ENCODE measurements at regions not wholly inside any gene's neighbourhood (a gene's known extent, or its start where the extent isn't known, plus 50 kb on each side); places are given as distances from the start of the nearest gene placed in this dataset.
"Not testable (repeated sequence)": the region's sequence is repeated elsewhere in the genome, so short reads cannot be mapped to it uniquely, and the experiment has no call there.

GRCh38 chr4:81324594-81324993, 109.6 kb upstream of the PRKG2 start:
- WGBS (ENCODE audit: insufficient coverage), result no CpG with 5 or more reads among the region's 3 CpGs
- H3K9me3 ChIP-seq (replicated peaks; ENCODE audit: control insufficient read depth, low read depth, low read length); H3K4me1 ChIP-seq (ENCODE audit: control insufficient read depth, insufficient read depth, low read length); H3K36me3 ChIP-seq (ENCODE audit: control insufficient read depth, insufficient read depth, low read length); H3K4me3 ChIP-seq (ENCODE audit: low read length); H3K27me3 ChIP-seq (ENCODE audit: control insufficient read depth, insufficient read depth, low read length); H3K27ac ChIP-seq (ENCODE audit: low read length); DNase-seq: not testable (repeated sequence)

- no peak for DNase-seq
- Histone ChIP-seq H3K36me3 (ENCODE audit: control insufficient read depth, insufficient read depth, low read length) (no peaks in the 10 kb centered on the region), H3K27ac (ENCODE audit: low read length) (no peak overlapping the region), H3K4me3 (ENCODE audit: low read length) (no peak overlapping the region), H3K9me3 (replicated peaks; ENCODE audit: control insufficient read depth, low read depth, low read length) (peaks cover 3% of the 10 kb centered on the region), H3K4me1 (ENCODE audit: control insufficient read depth, insufficient read depth, low read length) (peaks cover under 1% of the 10 kb centered on the region), H3K27me3 (ENCODE audit: control insufficient read depth, insufficient read depth, low read length) (no peaks in the 10 kb centered on the region)
- 75% methylated on average over 1 of the region's 1 CpG for WGBS (ENCODE audit: insufficient coverage)
Observed at GRCh38 chr4:81319657-81320056, 104.6 kb upstream of the PRKG2 start.

- H3K36me3 ChIP-seq (ENCODE audit: control insufficient read depth, insufficient read depth, low read length), result no peaks in the 10 kb centered on the region
- H3K4me1 ChIP-seq (ENCODE audit: control insufficient read depth, insufficient read depth, low read length), result peaks cover 3% of the 10 kb centered on the region
- no CpG with 5 or more reads among the region's 3 CpGs for whole genome bisulfite sequencing (ENCODE audit: insufficient coverage)
- DNase-seq, result peak; percentile 10
- H3K9me3 ChIP-seq (replicated peaks; ENCODE audit: control insufficient read depth, low read depth, low read length), result no peaks in the 10 kb centered on the region
- no peaks in the 10 kb centered on the region for H3K27me3 ChIP-seq (ENCODE audit: control insufficient read depth, insufficient read depth, low read length)
- peak overlapping the region; percentile 38 for H3K27ac ChIP-seq (ENCODE audit: low read length)
- H3K4me3 ChIP-seq (ENCODE audit: low read length), result no peak overlapping the region
Observed at GRCh38 chr4:81314897-81315470, 100.0 kb upstream of the PRKG2 start.

- H3K36me3 ChIP-seq (ENCODE audit: control insufficient read depth, insufficient read depth, low read length), result no peaks in the 10 kb centered on the region
- H3K9me3 ChIP-seq (replicated peaks; ENCODE audit: control insufficient read depth, low read depth, low read length), result no peaks in the 10 kb centered on the region
- no peaks in the 10 kb centered on the region for H3K27me3 ChIP-seq (ENCODE audit: control insufficient read depth, insufficient read depth, low read length)
- no CpG with 5 or more reads among the region's 6 CpGs for WGBS (ENCODE audit: insufficient coverage)
- peak; percentile 57 for DNase-seq
- no peak overlapping the region for H3K4me3 ChIP-seq (ENCODE audit: low read length)
- peaks cover 3% of the 10 kb centered on the region for H3K4me1 ChIP-seq (ENCODE audit: control insufficient read depth, insufficient read depth, low read length)
- no peak overlapping the region for H3K27ac ChIP-seq (ENCODE audit: low read length)
Observed at GRCh38 chr4:81314196-81314896, 99.3 kb upstream of the PRKG2 start.

GRCh38 chr4:81307991-81308390, 93.0 kb upstream of the PRKG2 start:
- no peaks in the 10 kb centered on the region for H3K27me3 ChIP-seq (ENCODE audit: control insufficient read depth, insufficient read depth, low read length)
- H3K4me3 ChIP-seq (ENCODE audit: low read length), result no peak overlapping the region
- no peaks in the 10 kb centered on the region for H3K9me3 ChIP-seq (replicated peaks; ENCODE audit: control insufficient read depth, low read depth, low read length)
- H3K4me1 ChIP-seq (ENCODE audit: control insufficient read depth, insufficient read depth, low read length), result no peaks in the 10 kb centered on the region
- 46% methylated on average over 2 of the region's 2 CpGs for WGBS (ENCODE audit: insufficient coverage)
- H3K36me3 ChIP-seq (ENCODE audit: control insufficient read depth, insufficient read depth, low read length), result no peaks in the 10 kb centered on the region
- peak; percentile 2 for DNase-seq
- no peak overlapping the region for H3K27ac ChIP-seq (ENCODE audit: low read length)

- H3K4me3 ChIP-seq (ENCODE audit: low read length), result no peak overlapping the region
- H3K4me1 ChIP-seq (ENCODE audit: control insufficient read depth, insufficient read depth, low read length), result no peaks in the 10 kb centered on the region
- DNase-seq, result no peak
- whole genome bisulfite sequencing (ENCODE audit: insufficient coverage), result no CpG with 5 or more reads among the region's 4 CpGs
- H3K27me3 ChIP-seq (ENCODE audit: control insufficient read depth, insufficient read depth, low read length), result no peaks in the 10 kb centered on the region
- no peak overlapping the region for H3K27ac ChIP-seq (ENCODE audit: low read length)
- no peaks in the 10 kb centered on the region for H3K9me3 ChIP-seq (replicated peaks; ENCODE audit: control insufficient read depth, low read depth, low read length)
- H3K36me3 ChIP-seq (ENCODE audit: control insufficient read depth, insufficient read depth, low read length), result no peaks in the 10 kb centered on the region
Observed at GRCh38 chr4:81304871-81305270, 89.8 kb upstream of the PRKG2 start.

GRCh38 chr4:81300352-81300751, 85.3 kb upstream of the PRKG2 start:
- not testable (repeated sequence) for H3K9me3 ChIP-seq (replicated peaks; ENCODE audit: control insufficient read depth, low read depth, low read length); H3K27me3 ChIP-seq (ENCODE audit: control insufficient read depth, insufficient read depth, low read length)
- WGBS (ENCODE audit: insufficient coverage), result no CpG with 5 or more reads among the region's 4 CpGs

GRCh38 chr4:81290813-81291212, 75.8 kb upstream of the PRKG2 start:
- H3K9me3 ChIP-seq (replicated peaks; ENCODE audit: control insufficient read depth, low read depth, low read length), result no peaks in the 10 kb centered on the region

More at GRCh38 chr4:81300352-81300751, 85.3 kb upstream of the PRKG2 start:
- H3K27ac ChIP-seq (ENCODE audit: low read length); DNase-seq; H3K4me1 ChIP-seq (ENCODE audit: control insufficient read depth, insufficient read depth, low read length); H3K36me3 ChIP-seq (ENCODE audit: control insufficient read depth, insufficient read depth, low read length); H3K4me3 ChIP-seq (ENCODE audit: low read length): not testable (repeated sequence)

GRCh38 chr4:81287101-81287500, 72.1 kb upstream of the PRKG2 start:
- no peak overlapping the region for H3K27ac ChIP-seq (ENCODE audit: low read length)

More at GRCh38 chr4:81290813-81291212, 75.8 kb upstream of the PRKG2 start:
- no peak for DNase-seq
- Histone ChIP-seq H3K4me3 (ENCODE audit: low read length) (no peak overlapping the region), H3K4me1 (ENCODE audit: control insufficient read depth, insufficient read depth, low read length) (no peaks in the 10 kb centered on the region), H3K27me3 (ENCODE audit: control insufficient read depth, insufficient read depth, low read length) (no peaks in the 10 kb centered on the region), H3K27ac (ENCODE audit: low read length) (no peak overlapping the region), H3K36me3 (ENCODE audit: control insufficient read depth, insufficient read depth, low read length) (no peaks in the 10 kb centered on the region)

GRCh38 chr4:81282131-81282530, 67.1 kb upstream of the PRKG2 start:
- DNase-seq, result no peak
- Histone ChIP-seq H3K4me3 (ENCODE audit: low read length) (no peak overlapping the region), H3K27me3 (ENCODE audit: control insufficient read depth, insufficient read depth, low read length) (no peaks in the 10 kb centered on the region), H3K9me3 (replicated peaks; ENCODE audit: control insufficient read depth, low read depth, low read length) (no peaks in the 10 kb centered on the region), H3K36me3 (ENCODE audit: control insufficient read depth, insufficient read depth, low read length) (no peaks in the 10 kb centered on the region), H3K27ac (ENCODE audit: low read length) (no peak overlapping the region), H3K4me1 (ENCODE audit: control insufficient read depth, insufficient read depth, low read length) (no peaks in the 10 kb centered on the region)
- WGBS (ENCODE audit: insufficient coverage), result 20% methylated on average over 1 of the region's 3 CpGs

More at GRCh38 chr4:81287101-81287500, 72.1 kb upstream of the PRKG2 start:
- H3K9me3 ChIP-seq (replicated peaks; ENCODE audit: control insufficient read depth, low read depth, low read length), result no peaks in the 10 kb centered on the region
- H3K4me3 ChIP-seq (ENCODE audit: low read length), result no peak overlapping the region
- H3K27me3 ChIP-seq (ENCODE audit: control insufficient read depth, insufficient read depth, low read length), result no peaks in the 10 kb centered on the region
- no peak for DNase-seq
- H3K4me1 ChIP-seq (ENCODE audit: control insufficient read depth, insufficient read depth, low read length), result no peaks in the 10 kb centered on the region
- H3K36me3 ChIP-seq (ENCODE audit: control insufficient read depth, insufficient read depth, low read length), result no peaks in the 10 kb centered on the region
